ENCODE measurements at regions not wholly inside any gene's neighbourhood (a gene's known extent, or its start where the extent isn't known, plus 50 kb on each side); places are given as distances from the start of the nearest gene placed in this dataset.
"Not testable (repeated sequence)": the region's sequence is repeated elsewhere in the genome, so short reads cannot be mapped to it uniquely, and the experiment has no call there.

GRCh38 chr2:91839904-91840868 lies 3031.0 kb upstream of the TEKT4 start:
- DNase-seq (ENCODE audit: low read depth in 2 of 2) = no peak

DNA sequence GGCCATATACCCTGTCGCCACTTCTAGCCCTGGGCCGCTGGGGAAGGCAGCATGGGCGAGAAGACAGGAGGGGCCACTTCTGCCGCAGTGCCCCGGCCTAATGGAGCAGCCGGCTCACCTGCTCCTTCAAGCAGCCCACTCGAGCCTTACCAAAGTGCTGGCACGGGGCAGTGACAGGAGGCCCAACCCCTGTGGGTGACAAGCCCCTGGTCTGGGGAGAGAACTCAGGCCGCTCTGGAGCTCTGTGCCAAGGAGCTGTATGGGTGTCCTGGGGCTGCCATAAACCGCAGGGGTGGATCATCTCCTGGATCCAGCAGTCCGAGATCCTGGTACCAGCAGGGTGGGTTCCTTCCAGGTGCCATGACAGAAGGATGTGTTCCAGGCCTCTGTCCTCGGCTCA lies 3029.0 kb upstream of the TEKT4 start:
- DNase-seq (ENCODE audit: low read depth in 2 of 2) = not testable (repeated sequence)

DNA sequence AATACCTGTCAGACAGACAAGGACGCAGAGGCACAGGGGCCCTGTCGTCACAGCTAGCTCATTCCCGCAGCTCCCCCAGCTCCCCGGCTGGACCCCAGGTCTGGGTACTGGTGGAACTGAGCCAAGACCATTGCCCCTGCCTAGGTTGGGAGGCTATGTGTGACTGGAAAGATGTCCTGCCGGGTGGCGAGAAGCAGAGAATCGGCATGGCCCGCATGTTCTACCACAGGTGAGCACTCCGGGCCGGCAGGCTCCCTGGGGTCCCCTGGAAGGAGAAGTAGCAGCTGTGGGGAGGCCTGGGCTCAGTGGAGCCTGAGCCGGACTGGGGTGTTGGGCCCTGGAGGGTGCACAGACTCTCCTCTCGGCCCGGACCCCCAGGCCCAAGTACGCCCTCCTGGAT lies 3028.3 kb upstream of the TEKT4 start:
- DNase-seq (ENCODE audit: low read depth in 2 of 2) = not testable (repeated sequence)

- not testable (repeated sequence) for DNase-seq (ENCODE audit: low read depth in 2 of 2)
These were observed 3027.3 kb upstream of the TEKT4 start for GRCh38 chr2:91843723-91844450.

DNA sequence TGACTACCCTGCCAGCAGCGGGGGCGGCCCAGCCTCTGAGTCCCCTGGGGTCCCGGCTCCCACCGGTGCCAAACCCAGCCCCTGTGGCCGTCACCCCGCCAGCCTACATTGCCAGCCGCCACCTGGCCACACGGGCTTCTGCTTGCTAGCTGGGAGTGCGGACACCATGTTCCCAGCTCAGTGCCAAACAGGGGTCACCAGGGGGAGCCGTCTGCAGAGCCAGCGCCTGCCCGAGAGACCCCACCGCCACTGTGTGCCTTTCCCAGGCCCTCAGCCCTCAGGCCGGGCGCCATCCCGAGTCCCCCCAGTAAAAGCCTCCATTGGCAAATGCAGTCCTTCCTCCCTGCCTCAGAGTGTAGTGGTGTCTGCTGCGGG lies 3026.8 kb upstream of the TEKT4 start:
- not testable (repeated sequence) for DNase-seq (ENCODE audit: low read depth in 2 of 2)

DNA sequence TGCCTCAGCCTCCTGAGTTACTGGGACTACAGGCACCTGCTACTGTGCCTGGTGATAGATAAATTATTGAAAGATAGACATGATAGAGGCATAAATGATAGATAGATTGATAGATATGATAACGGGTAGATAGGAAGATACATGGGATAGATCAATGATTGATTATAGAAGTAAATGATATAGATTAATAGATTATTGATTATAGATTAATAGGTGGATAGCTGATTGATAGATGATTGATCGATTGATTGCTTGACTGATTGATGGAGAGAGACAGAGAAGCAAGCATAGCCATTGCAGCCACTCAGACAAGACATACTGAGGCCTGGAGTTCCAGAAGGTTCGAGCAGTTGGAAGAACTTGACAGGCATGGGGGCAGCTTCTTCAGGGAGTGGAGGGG lies 3024.8 kb upstream of the TEKT4 start:
- not testable (repeated sequence) for DNase-seq (ENCODE audit: low read depth in 2 of 2)

- DNase-seq (ENCODE audit: low read depth in 2 of 2) = not testable (repeated sequence)
These were observed 3019.4 kb upstream of the TEKT4 start for GRCh38 chr2:91851689-91852420.

- not testable (repeated sequence) for DNase-seq (ENCODE audit: low read depth in 2 of 2)
These were observed 3014.3 kb upstream of the TEKT4 start for GRCh38 chr2:91856971-91857370.

DNA sequence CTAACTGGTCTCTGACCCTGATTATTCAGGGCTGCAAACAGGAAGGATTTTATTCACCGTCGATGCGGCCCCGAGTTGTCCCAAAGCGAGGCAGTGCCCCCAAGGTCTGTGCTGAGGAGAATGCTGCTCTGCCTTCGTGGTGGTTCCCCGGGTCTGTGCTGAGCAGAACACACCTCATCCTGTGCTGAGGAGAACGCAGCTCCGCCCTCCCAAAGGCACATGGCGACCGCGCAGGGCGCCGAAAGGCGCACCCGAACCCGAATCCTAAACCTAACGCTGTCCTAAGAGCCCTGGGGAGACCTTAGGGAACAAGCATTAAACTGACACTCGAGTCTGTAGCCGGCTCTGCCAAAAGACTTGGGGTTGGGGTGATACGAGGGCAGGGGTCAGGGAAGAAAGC lies 3013.5 kb upstream of the TEKT4 start:
- DNase-seq (ENCODE audit: low read depth in 2 of 2) = not testable (repeated sequence)

GRCh38 chr2:91871716-91872115 lies 2999.5 kb upstream of the TEKT4 start:
- DNase-seq (ENCODE audit: low read depth in 2 of 2) = not testable (repeated sequence)

DNA sequence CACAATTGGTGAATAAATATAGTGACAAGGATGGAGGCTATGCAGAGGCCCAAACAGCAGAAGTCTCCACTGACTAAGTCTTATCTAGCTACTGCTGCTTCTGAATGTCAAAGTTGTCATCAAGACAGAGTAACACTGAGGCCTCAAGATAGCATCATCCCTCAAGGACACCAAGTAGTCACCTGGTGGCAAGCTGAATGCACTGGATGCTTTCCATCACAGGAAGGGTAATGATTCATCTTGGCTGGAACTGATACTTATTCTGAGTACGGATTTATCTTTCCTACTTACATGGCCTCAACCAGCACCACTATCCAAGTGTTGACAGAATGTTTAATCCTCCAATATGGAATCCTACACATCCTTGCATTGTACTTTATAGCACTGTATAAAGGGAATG lies 2997.8 kb upstream of the TEKT4 start:
- DNase-seq (ENCODE audit: low read depth in 2 of 2) = not testable (repeated sequence)

DNA sequence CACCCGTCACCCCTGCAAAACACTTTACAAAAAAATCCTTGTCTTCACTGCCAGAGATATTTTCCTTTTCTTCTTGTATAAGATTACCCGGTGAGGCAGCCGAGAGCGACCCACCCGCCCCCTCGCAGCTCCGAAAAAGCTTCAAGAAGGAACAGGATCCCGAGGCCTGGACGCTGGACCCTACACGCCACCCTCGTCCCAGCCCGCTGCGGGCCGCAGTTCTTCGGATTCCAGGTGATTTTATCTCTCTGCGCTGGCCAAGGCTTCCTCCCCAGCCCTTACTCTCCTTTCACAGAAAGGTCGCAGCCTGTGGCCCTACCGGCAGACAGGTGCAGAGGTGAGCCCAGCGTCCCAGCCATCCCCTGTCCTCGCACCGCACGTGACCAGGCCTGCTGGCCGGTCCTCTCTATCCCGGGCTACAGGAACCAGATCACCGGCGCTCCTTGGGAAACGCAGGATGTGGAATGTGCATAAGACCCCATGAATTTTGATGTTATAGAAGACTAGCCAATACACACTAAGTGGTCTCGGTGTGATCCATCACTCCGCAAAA lies 2993.5 kb upstream of the TEKT4 start:
- DNase-seq (ENCODE audit: low read depth in 2 of 2) = not testable (repeated sequence)

- peak; percentile 0 to 1 for DNase-seq (ENCODE audit: low read depth in 2 of 2)
These were observed 2976.1 kb upstream of the TEKT4 start for GRCh38 chr2:91895091-91895490.

DNA sequence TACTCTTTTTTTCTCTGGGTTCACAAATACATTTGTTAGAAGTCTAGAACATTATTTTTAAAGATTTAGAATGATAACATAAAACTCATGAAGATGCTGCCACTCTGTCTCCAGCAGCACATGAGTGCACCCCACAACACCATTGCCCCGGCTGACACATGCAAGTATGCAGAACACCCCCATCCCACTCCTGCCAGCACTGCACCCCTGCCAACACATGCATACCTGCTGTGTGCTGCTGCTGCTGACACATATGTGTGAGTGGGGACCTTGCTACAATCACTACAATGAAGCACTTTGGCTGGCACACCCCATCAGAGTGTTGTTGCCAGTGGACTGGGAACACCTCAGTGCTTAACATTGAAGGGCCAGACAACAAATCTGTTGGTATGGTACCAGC lies 2953.6 kb upstream of the TEKT4 start:
- DNase-seq (ENCODE audit: low read depth in 2 of 2) = not testable (repeated sequence)

Measured in lung microvascular endothelial cell (primary cell).